Endothelial cell of umbilical vein (primary cell): ENCODE measurements at regions not wholly inside any gene's neighbourhood (a gene's known extent, or its start where the extent isn't known, plus 50 kb on each side); places are given as distances from the start of the nearest gene placed in this dataset.

ENCODE experiments used
- BruUV-seq: library from RNA; stranded (reverse); fragments of 400-500 nt; replicated peaks from 2 replicates; lab custom pipeline; 2021; lab: Mats Ljungman, UMichigan
- CTCF ChIA-PET: fragments of 300-600, 350-600 bp; sonication (Branson Sonifier 250); formaldehyde crosslinking; loops from one replicate; lab custom pipeline; 2021; ENCODE audit warnings: antibody characterized with exemption, inconsistent platforms; lab: Charles Lee
- POLR2A ChIA-PET: fragments of 300-600, 350-600 bp; sonication (Branson Sonifier 250); formaldehyde crosslinking; loops from one replicate; lab custom pipeline; 2021; ENCODE audit warnings: antibody characterized with exemption, inconsistent platforms; lab: Charles Lee
- DNase-seq: peaks from one replicate; pipeline ENCODE4 v3.0.0-alpha.2; 2011; ENCODE audit warnings: low read depth, low spot score
- FAIRE-seq: peaks from 2 replicates; lab custom pipeline; 2011; peaks lifted over from hg19 to GRCh38; lab: Jason Lieb, UNC
- H2AFZ ChIP-seq: 2 replicates; pipeline ENCODE4 v1.6.0; 2012; ENCODE audit warnings: low read depth, low read length, control low read depth, inconsistent platforms
- H3K27ac ChIP-seq: 2 replicates; pipeline ENCODE4 v1.5.1; 2011; ENCODE audit warnings: low read depth, mild to moderate bottlenecking, control low read depth, low read length, moderate library complexity; ENCODE audit not compliant: insufficient read depth
- H3K27me3 ChIP-seq, 2 experiments: 2 replicates each; pipeline versions ENCODE4 v1.6.0 to v1.6.1; 2011; ENCODE audit warnings: low read length in 2 of 2, mixed read lengths in 1 of 2; ENCODE audit not compliant: control insufficient read depth in 2 of 2, insufficient read depth in 2 of 2
- H3K36me3 ChIP-seq, 2 experiments: 2 replicates in 1 of 2; 3 replicates in 1 of 2; pipeline ENCODE4 v1.5.1; 2011; ENCODE audit warnings: low read length in 2 of 2, mild to moderate bottlenecking in 1 of 2, moderate library complexity in 1 of 2; ENCODE audit not compliant: control insufficient read depth in 2 of 2, insufficient read depth in 2 of 2; ENCODE audit errors: extremely low read depth in 1 of 2
- H3K4me1 ChIP-seq: 3 replicates; pipeline ENCODE4 v1.5.1; 2011; ENCODE audit warnings: mild to moderate bottlenecking, low read length; ENCODE audit not compliant: control insufficient read depth, insufficient read depth; ENCODE audit errors: extremely low read depth
- H3K4me2 ChIP-seq: 2 replicates; pipeline ENCODE4 v1.6.1; 2011; ENCODE audit warnings: low read length, control low read depth, mixed read lengths; ENCODE audit not compliant: insufficient read depth
- H3K4me3 ChIP-seq, 3 experiments: fragments of 200-600 bp in 1 of 3; sonication (generic), shearing (Covaris generic) in 1 of 3; replicated peaks in 1 of 3; 2 replicates each; pipeline ENCODE4 v1.5.1; 2011 to 2016; ENCODE audit warnings: control low read depth in 3 of 3, low read length in 3 of 3, mild to moderate bottlenecking in 2 of 3, inconsistent platforms in 1 of 3, low read depth in 1 of 3, moderate library complexity in 1 of 3; ENCODE audit not compliant: insufficient read depth in 1 of 3
- H3K79me2 ChIP-seq: 2 replicates; pipeline ENCODE4 v1.6.0; 2012; ENCODE audit warnings: low read length, inconsistent platforms; ENCODE audit not compliant: control insufficient read depth, insufficient read depth
- H3K9ac ChIP-seq: replicated peaks from 2 replicates; pipeline ENCODE3; 2011; ENCODE audit warnings: low read length, control low read depth; ENCODE audit not compliant: insufficient read depth; ENCODE audit errors: extremely low read depth
- H3K9me1 ChIP-seq: replicated peaks from 3 replicates; pipeline ENCODE4 v1.6.0; 2011; ENCODE audit warnings: mild to moderate bottlenecking, low read length; ENCODE audit not compliant: control insufficient read depth, insufficient read depth; ENCODE audit errors: extremely low read depth
- H3K9me3 ChIP-seq: replicated peaks from 2 replicates; pipeline ENCODE4 v1.5.1; 2012; ENCODE audit warnings: low read length, inconsistent platforms; ENCODE audit not compliant: control insufficient read depth, insufficient read depth
- H4K20me1 ChIP-seq: replicated peaks from 2 replicates; pipeline ENCODE3; 2011; ENCODE audit warnings: mild to moderate bottlenecking, low read length; ENCODE audit not compliant: control insufficient read depth, insufficient read depth; ENCODE audit errors: extremely low read depth
- EZH2 ChIP-seq: IDR thresholded peaks from 2 replicates; pipeline ENCODE4 v1.6.1; 2012; ENCODE audit warnings: borderline replicate concordance, low read depth, mild to moderate bottlenecking, moderate library complexity, low read length, inconsistent platforms; ENCODE audit not compliant: severe bottlenecking
- FOS ChIP-seq: IDR thresholded peaks from 2 replicates; pipeline ENCODE4 v1.6.1; 2011; ENCODE audit warnings: mild to moderate bottlenecking, low read length, moderate library complexity, borderline replicate concordance; ENCODE audit not compliant: insufficient read depth
- GATA2 ChIP-seq: IDR thresholded peaks from 2 replicates; pipeline ENCODE4 v1.7.0; 2011; ENCODE audit warnings: low read depth, mild to moderate bottlenecking, moderate library complexity, mixed read lengths, low read length; ENCODE audit not compliant: insufficient read length, insufficient read depth
- JUN ChIP-seq: IDR thresholded peaks from 2 replicates; pipeline ENCODE4 v1.6.1; 2011; ENCODE audit warnings: borderline replicate concordance, low read depth; ENCODE audit not compliant: insufficient read length, insufficient read depth
- MYC ChIP-seq: IDR thresholded peaks from one replicate; pipeline ENCODE4 v1.6.1; 2011; ENCODE audit warnings: mild to moderate bottlenecking, low read depth, low read length
- POLR2A ChIP-seq: IDR thresholded peaks from 2 replicates; pipeline ENCODE4 v1.6.1; 2012; ENCODE audit warnings: low read depth, mild to moderate bottlenecking, control low read depth, low read length
- POLR2AphosphoS5 ChIP-seq: IDR thresholded peaks from 2 replicates; pipeline ENCODE4 v1.6.1; 2012; ENCODE audit warnings: low read depth, mild to moderate bottlenecking, control low read depth, low read length, moderate library complexity; ENCODE audit not compliant: insufficient read depth
- dilution Hi-C: fragments of 300-500 bp; cut with MboI; formaldehyde crosslinking; loops from one replicate; pipeline ENCODE4 v1.15.0; 2019; ENCODE audit warnings: low sequenced_read_pairs; ENCODE audit not compliant: extremely low pct_ligation_motif_present
- intact Hi-C: fragments of 100-400 bp; cut with micrococcal nuclease; formaldehyde crosslinking; loops from one replicate; pipeline ENCODE4 v1.10.0; 2022
- TF ChIP-seq, protein P1 (sequence below): IDR thresholded peaks from 2 replicates; pipeline ENCODE4 v1.6.1; 2011; ENCODE audit not compliant: insufficient read depth, insufficient read length
- TF ChIP-seq, protein P2 (sequence below), 2 donors: IDR thresholded peaks; 1 replicate in 1 of 2; 2 replicates in 1 of 2; pipeline ENCODE4 v1.5.1; 2011; ENCODE audit warnings: low read length in 2 of 2, mild to moderate bottlenecking in 2 of 2, moderate library complexity in 2 of 2, control low read depth in 1 of 2, inconsistent platforms in 1 of 2, low read depth in 1 of 2; ENCODE audit not compliant: insufficient read depth in 1 of 2; ENCODE audit errors: extremely low read depth in 1 of 2

DNA sequence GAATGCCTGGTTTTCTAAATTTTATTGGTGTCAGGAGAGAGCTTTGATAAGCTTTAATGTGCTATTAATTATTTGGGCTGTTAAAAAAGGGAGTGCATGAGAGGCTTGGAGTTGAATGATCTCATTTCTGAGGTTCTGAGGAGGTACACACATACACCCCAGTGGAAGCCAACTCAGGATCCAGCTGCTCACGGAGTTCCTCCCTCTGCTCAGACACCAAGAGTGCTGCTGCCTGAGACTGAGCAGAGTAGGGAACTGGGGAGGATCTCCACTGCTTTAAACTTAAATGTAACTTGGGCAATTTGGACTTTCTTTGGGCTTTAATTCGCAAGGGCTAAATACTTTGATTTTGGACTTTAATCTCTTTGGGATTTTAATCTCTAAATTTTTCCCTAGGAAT, 414.4 kb upstream of the CADM1 start:
- no peaks in the 10 kb centered on the region for H3K9me1 ChIP-seq
- peaks cover 5% of the 10 kb centered on the region for H3K9me3 ChIP-seq
- BruUV-seq: no TSS peak
- ChIA-PET CTCF (no interaction called here), POLR2A (no interaction called here)
- no peak overlapping the region for H3K4me2 ChIP-seq
- H3K79me2 ChIP-seq: no peaks in the 10 kb centered on the region
- dilution Hi-C loops (no loop called here), intact Hi-C loops (no loop called here)
- no peaks in the 10 kb centered on the region for H3K27me3 ChIP-seq
- H3K4me3 ChIP-seq: no peak overlapping the region
- no peak for FAIRE-seq
- DNase-seq: no peak
- H3K36me3 ChIP-seq: no peaks in the 10 kb centered on the region
- H4K20me1 ChIP-seq: no peaks in the 10 kb centered on the region
- H3K27ac ChIP-seq: no peak overlapping the region
- no peak overlapping the region for H3K9ac ChIP-seq
- TF ChIP-seq POLR2A: no peak
- TF ChIP-seq, protein P1, sequence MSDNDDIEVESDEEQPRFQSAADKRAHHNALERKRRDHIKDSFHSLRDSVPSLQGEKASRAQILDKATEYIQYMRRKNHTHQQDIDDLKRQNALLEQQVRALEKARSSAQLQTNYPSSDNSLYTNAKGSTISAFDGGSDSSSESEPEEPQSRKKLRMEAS: no peak
- no peaks in the 10 kb centered on the region for H3K4me1 ChIP-seq
- H2AFZ ChIP-seq: no peak overlapping the region

DNA sequence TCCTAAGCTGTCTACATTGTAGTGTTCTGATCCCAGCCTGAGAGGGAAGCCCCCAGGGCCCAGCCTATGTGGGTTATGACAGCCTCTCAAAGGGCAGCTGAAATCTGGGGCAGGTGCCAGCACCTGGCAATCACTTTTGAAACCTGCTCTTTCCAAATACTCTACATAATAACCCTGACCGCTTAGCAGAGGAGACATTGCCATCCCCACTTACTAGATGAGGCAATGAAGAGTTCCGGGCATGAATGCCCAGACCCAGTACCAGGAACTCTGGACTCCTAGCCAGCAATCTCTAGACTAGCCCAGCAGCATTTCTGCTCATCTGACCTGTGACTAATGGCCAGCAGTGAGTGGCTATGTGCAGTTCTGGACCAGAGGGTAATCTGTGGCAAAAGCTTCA, 412.4 kb upstream of the CADM1 start:
- Histone ChIP-seq H3K4me3 (no peak overlapping the region), H3K79me2 (no peaks in the 10 kb centered on the region), H2AFZ (no peak overlapping the region), H3K9ac (no peak overlapping the region), H3K9me1 (no peaks in the 10 kb centered on the region), H3K4me1 (no peaks in the 10 kb centered on the region), H3K36me3 (no peaks in the 10 kb centered on the region), H3K4me2 (no peak overlapping the region), H3K27ac (no peak overlapping the region), H4K20me1 (no peaks in the 10 kb centered on the region), H3K27me3 (no peaks in the 10 kb centered on the region), H3K9me3 (peaks cover 6% of the 10 kb centered on the region)
- no peak for FAIRE-seq
- no peak for DNase-seq
- dilution Hi-C loops: no loop called here
- CTCF ChIA-PET: no interaction called here
- TF ChIP-seq MYC (no peak), GATA2 (no peak), POLR2AphosphoS5 (no peak), FOS (no peak), JUN (no peak), POLR2A (no peak), EZH2 (no peak)
- TF ChIP-seq, protein P2, sequence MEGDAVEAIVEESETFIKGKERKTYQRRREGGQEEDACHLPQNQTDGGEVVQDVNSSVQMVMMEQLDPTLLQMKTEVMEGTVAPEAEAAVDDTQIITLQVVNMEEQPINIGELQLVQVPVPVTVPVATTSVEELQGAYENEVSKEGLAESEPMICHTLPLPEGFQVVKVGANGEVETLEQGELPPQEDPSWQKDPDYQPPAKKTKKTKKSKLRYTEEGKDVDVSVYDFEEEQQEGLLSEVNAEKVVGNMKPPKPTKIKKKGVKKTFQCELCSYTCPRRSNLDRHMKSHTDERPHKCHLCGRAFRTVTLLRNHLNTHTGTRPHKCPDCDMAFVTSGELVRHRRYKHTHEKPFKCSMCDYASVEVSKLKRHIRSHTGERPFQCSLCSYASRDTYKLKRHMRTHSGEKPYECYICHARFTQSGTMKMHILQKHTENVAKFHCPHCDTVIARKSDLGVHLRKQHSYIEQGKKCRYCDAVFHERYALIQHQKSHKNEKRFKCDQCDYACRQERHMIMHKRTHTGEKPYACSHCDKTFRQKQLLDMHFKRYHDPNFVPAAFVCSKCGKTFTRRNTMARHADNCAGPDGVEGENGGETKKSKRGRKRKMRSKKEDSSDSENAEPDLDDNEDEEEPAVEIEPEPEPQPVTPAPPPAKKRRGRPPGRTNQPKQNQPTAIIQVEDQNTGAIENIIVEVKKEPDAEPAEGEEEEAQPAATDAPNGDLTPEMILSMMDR (IDR thresholded peaks at IDR 0.05; ENCODE audit: extremely low read depth in 1 of 2, insufficient read depth in 1 of 2, low read depth in 1 of 2, low read length in 2 of 2): no peak
- TF ChIP-seq, protein P1: no peak
- POLR2A ChIA-PET: no interaction called here
- intact Hi-C loops: no loop called here
- BruUV-seq: no TSS peak
